ENCODE measurements at regions not wholly inside any gene's neighbourhood (a gene's known extent, or its start where the extent isn't known, plus 50 kb on each side); places are given as distances from the start of the nearest gene placed in this dataset.
"Not testable (repeated sequence)": the region's sequence is repeated elsewhere in the genome, so short reads cannot be mapped to it uniquely, and the experiment has no call there.

- H3K9me3 ChIP-seq (ENCODE audit: low read length); BruUV-seq (replicated peaks); H3K36me3 ChIP-seq (ENCODE audit: insufficient read depth, low read length); H3K27ac ChIP-seq (ENCODE audit: low read depth, low read length, poor library complexity, severe bottlenecking); H4K20me1 ChIP-seq (ENCODE audit: insufficient read depth, low read length); DNase-seq (ENCODE audit: low spot score); H3K4me1 ChIP-seq (ENCODE audit: insufficient read depth, low read length, poor library complexity, severe bottlenecking); CTCF ChIA-PET (ENCODE audit: unreplicated experiment); H3K9me2 ChIP-seq (ENCODE audit: insufficient read depth, low read length); H3K79me2 ChIP-seq (ENCODE audit: insufficient read depth, low read depth, low read length); POLR2A ChIA-PET; H2AFZ ChIP-seq (ENCODE audit: low read length); intact Hi-C loops (cut with micrococcal nuclease; ENCODE audit: unreplicated experiment): not testable (repeated sequence)
- peak overlapping the region; percentile 74 for H3K4me2 ChIP-seq (ENCODE audit: low read length)
- peak overlapping the region; percentile 56 for H3K4me3 ChIP-seq (ENCODE audit: low read depth, low read length, poor library complexity, severe bottlenecking)
Observed at GRCh38 chr3:195635898-195636685, 52.4 kb upstream of the APOD start.

GRCh38 chr3:195635262-195635873, 51.6 kb upstream of the APOD start:
- intact Hi-C loops (cut with micrococcal nuclease; ENCODE audit: unreplicated experiment); CTCF ChIA-PET (ENCODE audit: unreplicated experiment): not testable (repeated sequence)

GRCh38 chr3:195634426-195635261, 50.9 kb upstream of the APOD start:
- DNase-seq (ENCODE audit: low spot score); CTCF ChIA-PET (ENCODE audit: unreplicated experiment); H3K4me1 ChIP-seq (ENCODE audit: insufficient read depth, low read length, poor library complexity, severe bottlenecking); H3K79me2 ChIP-seq (ENCODE audit: insufficient read depth, low read depth, low read length); H3K9me3 ChIP-seq (ENCODE audit: low read length); intact Hi-C loops (cut with micrococcal nuclease; ENCODE audit: unreplicated experiment); H2AFZ ChIP-seq (ENCODE audit: low read length); H3K9me2 ChIP-seq (ENCODE audit: insufficient read depth, low read length); H4K20me1 ChIP-seq (ENCODE audit: insufficient read depth, low read length); POLR2A ChIA-PET; H3K27ac ChIP-seq (ENCODE audit: low read depth, low read length, poor library complexity, severe bottlenecking); H3K36me3 ChIP-seq (ENCODE audit: insufficient read depth, low read length): not testable (repeated sequence)
- peak overlapping the region; percentile 63 for H3K4me3 ChIP-seq (ENCODE audit: low read depth, low read length, poor library complexity, severe bottlenecking)
- TSS peak; percentile 92 for BruUV-seq (replicated peaks)
- peak overlapping the region; percentile 43; the same call in 1 of the 2 replicates for H3K4me2 ChIP-seq (ENCODE audit: low read length)

More at GRCh38 chr3:195635262-195635873, 51.6 kb upstream of the APOD start:
- H3K9me2 ChIP-seq (ENCODE audit: insufficient read depth, low read length); H3K4me1 ChIP-seq (ENCODE audit: insufficient read depth, low read length, poor library complexity, severe bottlenecking); DNase-seq (ENCODE audit: low spot score); POLR2A ChIA-PET; H2AFZ ChIP-seq (ENCODE audit: low read length); H3K36me3 ChIP-seq (ENCODE audit: insufficient read depth, low read length); H4K20me1 ChIP-seq (ENCODE audit: insufficient read depth, low read length); H3K9me3 ChIP-seq (ENCODE audit: low read length); H3K79me2 ChIP-seq (ENCODE audit: insufficient read depth, low read depth, low read length); BruUV-seq (replicated peaks); H3K27ac ChIP-seq (ENCODE audit: low read depth, low read length, poor library complexity, severe bottlenecking): not testable (repeated sequence)
- Histone ChIP-seq H3K4me3 (ENCODE audit: low read depth, low read length, poor library complexity, severe bottlenecking) (peak overlapping the region; percentile 56), H3K4me2 (ENCODE audit: low read length) (peak overlapping the region; percentile 74; the same call in 1 of the 2 replicates)
